ENCODE measurements at regions not wholly inside any gene's neighbourhood (a gene's known extent, or its start where the extent isn't known, plus 50 kb on each side); places are given as distances from the start of the nearest gene placed in this dataset.
A peak's percentile ranks its signal among the peaks of the same experiment; 100 is the strongest.

- Histone ChIP-seq H3K27ac (ENCODE audit: low read depth, low read length, poor library complexity, severe bottlenecking) (no peak overlapping the region), H3K9me2 (ENCODE audit: insufficient read depth, low read length) (no peaks in the 10 kb centered on the region), H3K79me2 (ENCODE audit: insufficient read depth, low read depth, low read length) (no peaks in the 10 kb centered on the region), H3K4me3 (ENCODE audit: low read depth, low read length, poor library complexity, severe bottlenecking) (no peak overlapping the region), H2AFZ (ENCODE audit: low read length) (no peak overlapping the region), H3K9me3 (ENCODE audit: low read length) (no peaks in the 10 kb centered on the region), H3K36me3 (ENCODE audit: insufficient read depth, low read length) (no peaks in the 10 kb centered on the region), H3K4me1 (ENCODE audit: insufficient read depth, low read length, poor library complexity, severe bottlenecking) (no peaks in the 10 kb centered on the region), H3K4me2 (ENCODE audit: low read length) (no peak overlapping the region), H4K20me1 (ENCODE audit: insufficient read depth, low read length) (no peaks in the 10 kb centered on the region)
- BruUV-seq (replicated peaks), result no TSS peak
- ChIA-PET POLR2A (interaction anchor here (1.2 kb wide), 2 partner anchors 9 to 15 kb away, joined by 3 to 4 read pairs; no protein-coding TSS in a partner anchor), CTCF (ENCODE audit: unreplicated experiment) (no interaction called here)
- intact Hi-C loops (cut with micrococcal nuclease; ENCODE audit: unreplicated experiment), result no loop called here
- TF ChIP-seq EZH2phosphoT487 (IDR thresholded peaks at IDR 0.05; ENCODE audit: borderline replicate concordance, low read depth, low read length) (no peak), CTCF (conservative IDR thresholded peaks at IDR 0.05; ENCODE audit: low read length) (no peak)
- peak; percentile 37 for DNase-seq (ENCODE audit: low spot score)
These were observed 185.8 kb downstream of the DUSP6 start for GRCh38 chr12:89166525-89166934.

GRCh38 chr12:89166121-89166520 lies 186.2 kb downstream of the DUSP6 start:
- ChIA-PET CTCF (ENCODE audit: unreplicated experiment) (no interaction called here), POLR2A (interaction anchor here (0.8 to 1.2 kb wide), 3 partner anchors 8 to 35 kb away, joined by 3 to 4 read pairs (median 3); no protein-coding TSS in a partner anchor)
- no peak for DNase-seq (ENCODE audit: low spot score)
- Histone ChIP-seq H3K79me2 (ENCODE audit: insufficient read depth, low read depth, low read length) (no peaks in the 10 kb centered on the region), H3K9me3 (ENCODE audit: low read length) (no peaks in the 10 kb centered on the region), H3K9me2 (ENCODE audit: insufficient read depth, low read length) (no peaks in the 10 kb centered on the region), H3K4me2 (ENCODE audit: low read length) (no peak overlapping the region), H4K20me1 (ENCODE audit: insufficient read depth, low read length) (no peaks in the 10 kb centered on the region), H3K4me3 (ENCODE audit: low read depth, low read length, poor library complexity, severe bottlenecking) (no peak overlapping the region), H3K27ac (ENCODE audit: low read depth, low read length, poor library complexity, severe bottlenecking) (no peak overlapping the region), H3K4me1 (ENCODE audit: insufficient read depth, low read length, poor library complexity, severe bottlenecking) (no peaks in the 10 kb centered on the region), H2AFZ (ENCODE audit: low read length) (no peak overlapping the region), H3K36me3 (ENCODE audit: insufficient read depth, low read length) (no peaks in the 10 kb centered on the region)
- intact Hi-C loops (cut with micrococcal nuclease; ENCODE audit: unreplicated experiment), result no loop called here
- BruUV-seq (replicated peaks), result no TSS peak
- TF ChIP-seq EZH2phosphoT487 (IDR thresholded peaks at IDR 0.05; ENCODE audit: borderline replicate concordance, low read depth, low read length) (no peak), CTCF (conservative IDR thresholded peaks at IDR 0.05; ENCODE audit: low read length) (no peak)

DNA sequence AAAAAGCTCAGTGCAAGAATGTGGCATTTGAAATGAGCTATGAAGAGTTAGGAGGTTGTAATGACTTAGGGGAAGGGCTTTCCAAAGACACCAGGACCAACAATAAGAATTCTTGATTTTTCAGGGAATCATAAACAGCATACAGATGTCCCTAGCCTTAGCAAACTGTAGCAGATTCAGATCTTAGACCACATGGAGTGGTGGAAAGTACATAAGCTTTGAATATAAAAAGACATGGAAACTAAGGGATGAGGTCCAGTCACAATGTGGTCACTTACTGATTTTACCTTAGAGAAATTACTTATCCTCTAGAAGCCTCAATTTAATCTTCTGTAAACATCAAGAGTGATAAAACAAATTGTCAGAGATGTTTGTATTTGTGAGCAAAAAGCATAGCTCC lies 186.6 kb downstream of the DUSP6 start:
- DNase-seq (ENCODE audit: low spot score), result no peak
- no peaks in the 10 kb centered on the region for H3K9me3 ChIP-seq (ENCODE audit: low read length)
- H3K27ac ChIP-seq (ENCODE audit: low read depth, low read length, poor library complexity, severe bottlenecking), result no peak overlapping the region
- intact Hi-C loops (cut with micrococcal nuclease; ENCODE audit: unreplicated experiment), result no loop called here
- H3K9me2 ChIP-seq (ENCODE audit: insufficient read depth, low read length), result no peaks in the 10 kb centered on the region
- TF ChIP-seq CTCF (conservative IDR thresholded peaks at IDR 0.05; ENCODE audit: low read length), result no peak
- no peak for TF ChIP-seq EZH2phosphoT487 (IDR thresholded peaks at IDR 0.05; ENCODE audit: borderline replicate concordance, low read depth, low read length)
- ChIA-PET POLR2A (interaction anchor here (0.8 to 1.2 kb wide), 2 partner anchors 16 to 35 kb away, joined by 3 to 4 read pairs; no protein-coding TSS in a partner anchor), CTCF (ENCODE audit: unreplicated experiment) (no interaction called here)
- no peaks in the 10 kb centered on the region for H4K20me1 ChIP-seq (ENCODE audit: insufficient read depth, low read length)
- no peaks in the 10 kb centered on the region for H3K79me2 ChIP-seq (ENCODE audit: insufficient read depth, low read depth, low read length)
- H2AFZ ChIP-seq (ENCODE audit: low read length), result no peak overlapping the region
- no peak overlapping the region for H3K4me3 ChIP-seq (ENCODE audit: low read depth, low read length, poor library complexity, severe bottlenecking)
- H3K36me3 ChIP-seq (ENCODE audit: insufficient read depth, low read length), result no peaks in the 10 kb centered on the region
- H3K4me1 ChIP-seq (ENCODE audit: insufficient read depth, low read length, poor library complexity, severe bottlenecking), result no peaks in the 10 kb centered on the region
- BruUV-seq (replicated peaks), result no TSS peak
- H3K4me2 ChIP-seq (ENCODE audit: low read length), result no peak overlapping the region
